Astrocyte (in vitro differentiated cells and primary cell): ENCODE measurements at regions not wholly inside any gene's neighbourhood (a gene's known extent, or its start where the extent isn't known, plus 50 kb on each side); places are given as distances from the start of the nearest gene placed in this dataset.

Experiments used
- EZH2 ChIP-seq: IDR thresholded peaks from 2 replicates; pipeline ENCODE4 v1.6.1; 2012; ENCODE audit warnings: mild to moderate bottlenecking, low read length, inconsistent platforms; ENCODE audit not compliant: insufficient read depth
- TF ChIP-seq, protein P1 (sequence below): IDR thresholded peaks from 2 replicates; pipeline ENCODE4 v1.5.1; 2011; ENCODE audit warnings: low read depth, mild to moderate bottlenecking, inconsistent platforms, low read length, moderate library complexity; ENCODE audit not compliant: insufficient read depth

DNA sequence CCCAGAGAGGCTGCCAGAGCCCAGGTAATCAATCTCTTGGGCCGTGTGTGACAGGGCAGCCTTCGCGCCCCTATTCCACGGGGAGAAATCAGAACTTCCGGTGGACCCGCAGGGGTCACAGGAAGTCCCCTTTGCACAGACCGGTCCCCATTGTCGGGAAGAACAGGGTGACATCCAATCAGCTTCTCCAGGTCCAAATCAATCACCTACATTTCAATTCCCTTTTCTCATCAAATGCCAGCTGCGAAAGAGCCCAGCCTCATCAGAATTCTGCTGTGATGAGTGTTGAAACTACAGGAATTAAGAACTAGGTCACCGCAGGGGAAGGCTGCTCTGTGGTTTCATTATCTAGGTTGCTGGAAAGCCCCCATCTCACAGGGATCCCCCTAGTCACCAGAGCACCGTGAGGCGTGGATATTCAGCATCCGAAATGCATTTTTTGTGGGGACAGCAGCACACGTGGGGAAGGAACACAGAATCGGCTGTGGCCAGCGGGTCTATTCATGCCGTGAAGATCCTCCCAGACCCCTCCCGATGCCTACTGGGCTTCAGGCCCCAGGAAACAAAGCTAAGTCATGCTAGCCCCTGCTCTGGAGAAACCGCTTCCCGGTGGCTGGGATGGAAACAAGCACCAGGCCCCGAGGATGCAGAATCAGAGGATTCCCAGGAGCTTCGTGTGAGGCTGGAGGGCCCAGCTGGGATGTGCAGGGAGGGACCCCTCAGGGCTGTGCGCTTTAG, 193.7 kb upstream of the ID2 start:
- TF ChIP-seq, protein P1, sequence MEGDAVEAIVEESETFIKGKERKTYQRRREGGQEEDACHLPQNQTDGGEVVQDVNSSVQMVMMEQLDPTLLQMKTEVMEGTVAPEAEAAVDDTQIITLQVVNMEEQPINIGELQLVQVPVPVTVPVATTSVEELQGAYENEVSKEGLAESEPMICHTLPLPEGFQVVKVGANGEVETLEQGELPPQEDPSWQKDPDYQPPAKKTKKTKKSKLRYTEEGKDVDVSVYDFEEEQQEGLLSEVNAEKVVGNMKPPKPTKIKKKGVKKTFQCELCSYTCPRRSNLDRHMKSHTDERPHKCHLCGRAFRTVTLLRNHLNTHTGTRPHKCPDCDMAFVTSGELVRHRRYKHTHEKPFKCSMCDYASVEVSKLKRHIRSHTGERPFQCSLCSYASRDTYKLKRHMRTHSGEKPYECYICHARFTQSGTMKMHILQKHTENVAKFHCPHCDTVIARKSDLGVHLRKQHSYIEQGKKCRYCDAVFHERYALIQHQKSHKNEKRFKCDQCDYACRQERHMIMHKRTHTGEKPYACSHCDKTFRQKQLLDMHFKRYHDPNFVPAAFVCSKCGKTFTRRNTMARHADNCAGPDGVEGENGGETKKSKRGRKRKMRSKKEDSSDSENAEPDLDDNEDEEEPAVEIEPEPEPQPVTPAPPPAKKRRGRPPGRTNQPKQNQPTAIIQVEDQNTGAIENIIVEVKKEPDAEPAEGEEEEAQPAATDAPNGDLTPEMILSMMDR = no peak
- TF ChIP-seq EZH2 = no peak
